NCI-H1417 treated with DMSO at 0.1 percent for 48 hours (cell line): ENCODE measurements at regions not wholly inside any gene's neighbourhood (a gene's known extent, or its start where the extent isn't known, plus 50 kb on each side); places are given as distances from the start of the nearest gene placed in this dataset.
"Not testable (repeated sequence)": the region's sequence is repeated elsewhere in the genome, so short reads cannot be mapped to it uniquely, and the experiment has no call there.

Experiments
- DNase-seq: peaks from one replicate; lab custom pipeline; 2025; lab: John Stamatoyannopoulos, UW

DNA sequence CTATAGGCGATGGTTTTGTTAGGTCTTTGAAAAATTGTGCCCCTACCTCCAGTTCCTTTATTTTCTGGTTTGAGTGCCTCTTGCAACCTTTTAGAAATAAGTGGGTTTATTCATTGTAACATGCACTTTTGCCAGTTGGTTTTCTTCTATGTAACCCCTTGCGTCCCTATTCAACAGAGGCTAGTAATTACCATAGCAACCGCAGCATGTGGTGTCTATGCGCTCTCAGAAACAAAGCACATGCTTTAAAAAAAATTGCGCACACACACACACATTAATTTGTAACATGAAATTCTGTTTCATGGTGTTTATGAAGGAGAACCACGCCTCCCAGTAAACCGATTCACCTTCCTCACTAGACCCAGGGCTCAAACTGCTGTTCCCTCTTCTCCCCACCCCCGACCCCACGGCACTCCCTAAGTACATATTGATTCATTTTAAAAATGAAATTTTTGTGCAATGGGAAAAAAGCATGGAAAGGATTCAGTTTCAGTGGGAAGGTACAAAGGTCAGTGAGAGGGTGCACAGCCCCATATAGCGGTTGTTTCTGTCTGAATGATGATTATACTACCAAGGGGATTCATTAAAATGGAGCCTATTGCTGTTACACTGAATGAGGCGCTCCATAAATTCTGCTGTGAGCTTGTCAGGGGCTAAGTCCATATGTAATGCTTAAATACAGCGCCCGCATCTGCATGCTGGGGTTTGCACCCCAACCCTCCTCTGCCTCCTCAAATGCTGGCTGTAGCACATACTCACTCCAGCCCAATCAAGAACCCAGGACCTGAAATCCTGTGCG, 206.9 kb downstream of the ICOS start:
- DNase-seq = peak; percentile 21

DNA sequence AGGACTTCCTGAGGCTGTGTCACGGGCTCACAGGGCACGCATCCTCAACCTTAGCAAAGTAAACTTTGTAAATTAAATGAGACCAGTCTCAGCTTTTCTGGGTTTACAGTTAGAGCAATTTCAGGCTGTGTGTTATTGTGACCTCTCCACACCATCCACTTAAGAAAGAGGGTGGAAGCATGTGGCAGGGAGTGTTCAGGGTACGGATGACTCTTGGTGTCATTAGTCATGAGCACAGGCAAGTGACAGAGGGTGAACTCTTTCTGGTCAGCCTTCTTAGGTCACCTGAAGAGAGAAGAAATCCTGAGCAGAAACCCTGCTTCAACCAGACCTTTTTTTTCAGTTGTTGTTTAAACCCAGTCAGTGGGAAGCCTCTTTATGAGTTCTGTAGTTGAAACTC, 207.9 kb downstream of the ICOS start:
- DNase-seq = no peak

DNA sequence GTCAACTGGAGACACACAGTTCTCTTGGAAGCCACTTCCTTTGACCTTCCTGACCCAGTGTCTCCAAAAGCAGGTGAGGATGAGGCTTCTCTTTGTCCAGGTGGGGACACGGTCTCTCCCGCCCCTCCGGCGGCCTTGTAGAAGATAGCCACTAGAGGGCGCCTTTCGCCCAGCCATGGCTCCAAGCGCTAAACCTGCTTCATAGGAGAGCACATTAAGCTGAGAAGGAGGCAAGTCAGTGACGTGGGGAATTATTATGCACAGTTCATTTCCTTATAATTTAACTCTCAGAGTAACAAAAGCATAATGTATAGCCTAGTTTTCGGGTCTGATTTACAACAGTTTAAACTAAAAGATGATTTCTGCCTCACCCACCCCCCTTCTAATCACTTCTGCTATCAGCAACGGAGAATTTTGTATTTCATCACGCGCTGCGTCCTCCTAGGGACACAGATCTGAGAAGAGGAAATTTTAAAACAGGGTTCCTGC, 208.7 kb downstream of the ICOS start:
- DNase-seq = peak; percentile 24

- DNase-seq = no peak
Observed at GRCh38 chr2:204145791-204146190, 209.2 kb downstream of the ICOS start.

- not testable (repeated sequence) for DNase-seq
Observed at GRCh38 chr2:204147040-204147439, 210.5 kb downstream of the ICOS start.

DNA sequence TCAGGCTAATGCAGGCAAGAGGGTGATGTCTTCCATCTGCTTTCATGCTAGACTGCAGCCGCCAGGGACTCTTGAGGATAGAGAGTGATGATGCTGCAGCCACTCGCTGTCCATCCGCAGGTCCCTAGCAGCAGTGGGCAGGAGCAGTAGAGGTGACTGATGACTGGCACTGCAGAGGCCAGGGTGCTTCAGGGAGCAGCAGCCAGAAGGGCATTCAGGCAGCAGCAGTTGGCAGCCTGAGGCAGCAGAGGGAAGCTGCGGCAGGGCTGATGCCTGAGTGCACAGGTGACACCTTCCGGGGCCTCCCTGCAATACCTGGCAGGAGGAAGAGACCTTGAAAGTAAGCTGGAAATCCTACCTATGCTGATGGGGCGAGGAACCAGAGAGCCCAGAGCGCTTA, 214.2 kb downstream of the ICOS start:
- no peak for DNase-seq

DNA sequence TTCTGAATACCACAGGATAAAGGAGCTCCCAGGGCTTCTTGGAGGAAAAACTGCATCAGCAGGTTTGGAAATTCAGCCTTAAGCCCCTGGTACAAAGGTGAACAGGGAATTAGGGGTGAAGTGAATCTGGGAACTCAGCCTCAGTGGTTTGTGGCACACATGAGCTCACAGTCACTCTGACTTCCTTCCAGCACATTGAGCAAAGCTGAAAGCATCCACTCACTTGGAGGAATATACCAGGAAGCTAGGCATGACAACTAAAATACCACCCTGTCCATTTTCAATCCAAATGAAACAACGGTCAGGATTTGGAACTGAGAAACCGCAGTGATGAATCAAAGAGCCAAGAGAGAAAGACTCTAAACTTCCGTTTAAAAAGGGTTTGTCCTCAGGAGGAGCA, 216.1 kb downstream of the ICOS start:
- DNase-seq = no peak

DNA sequence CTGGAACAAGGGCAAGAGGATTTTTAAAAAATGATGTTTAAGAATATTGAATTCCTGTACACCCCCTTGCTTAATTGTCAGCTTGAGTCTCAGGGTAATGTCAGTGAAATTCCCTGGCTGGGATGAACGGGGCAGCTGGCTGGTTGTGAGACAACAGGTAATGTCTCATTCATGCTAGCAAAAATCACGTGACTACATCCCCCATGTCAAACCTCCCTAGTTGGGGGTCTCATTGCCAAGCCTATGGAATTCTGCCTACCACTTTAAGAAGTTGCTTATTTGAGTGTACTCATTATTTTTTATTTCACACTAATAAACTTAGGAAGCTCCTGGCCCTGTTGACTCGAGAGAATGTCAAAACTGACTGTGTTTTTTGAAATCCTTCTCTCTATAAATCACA, 218.3 kb downstream of the ICOS start:
- DNase-seq = no peak

DNA sequence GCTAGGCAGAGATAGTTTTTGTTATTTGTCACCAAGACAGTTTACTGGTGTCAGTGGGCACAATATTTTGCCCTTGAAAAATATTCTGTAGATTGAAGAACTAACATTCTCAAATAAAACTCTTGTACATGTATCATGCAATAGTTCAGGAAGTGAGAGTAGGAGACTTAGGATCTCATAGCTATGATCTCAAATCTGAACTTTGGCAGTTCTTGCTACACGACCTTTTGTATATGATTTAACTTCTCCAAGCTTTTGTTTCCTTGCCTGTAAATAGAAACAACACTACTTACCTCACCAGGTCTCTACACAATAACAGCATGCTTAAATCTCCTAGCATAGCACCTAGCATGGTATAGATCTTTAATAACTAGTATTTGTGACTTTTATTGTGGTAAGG, 219.9 kb downstream of the ICOS start:
- no peak for DNase-seq

GRCh38 chr2:204157684-204158083, 221.1 kb downstream of the ICOS start:
- DNase-seq = no peak

GRCh38 chr2:204159526-204159925, 223.0 kb downstream of the ICOS start:
- DNase-seq = no peak

- DNase-seq = no peak
Observed at GRCh38 chr2:204160989-204161388, 224.4 kb downstream of the ICOS start.

DNA sequence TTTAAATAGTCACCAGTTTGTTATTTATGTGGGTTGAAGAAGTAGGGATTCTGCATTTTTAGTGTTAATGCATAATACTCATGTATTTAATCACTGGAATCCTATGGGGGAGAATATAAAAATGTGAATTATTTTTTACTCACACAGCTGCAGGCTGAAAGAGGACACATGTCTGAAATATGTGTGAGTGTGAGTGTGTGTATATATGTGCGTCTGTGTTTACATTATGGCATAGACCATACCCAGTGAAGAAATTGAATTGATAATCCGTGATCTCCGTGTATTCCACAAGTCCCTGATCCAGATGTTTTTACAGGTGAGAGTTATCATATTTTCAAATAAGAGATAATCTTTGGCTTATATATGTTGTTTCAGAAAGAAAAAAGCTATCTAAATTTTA, 225.3 kb downstream of the ICOS start:
- no peak for DNase-seq

GRCh38 chr2:204166961-204167360, 230.4 kb downstream of the ICOS start:
- no peak for DNase-seq

- not testable (repeated sequence) for DNase-seq
Observed at GRCh38 chr2:204167670-204168069, 231.1 kb downstream of the ICOS start.

DNA sequence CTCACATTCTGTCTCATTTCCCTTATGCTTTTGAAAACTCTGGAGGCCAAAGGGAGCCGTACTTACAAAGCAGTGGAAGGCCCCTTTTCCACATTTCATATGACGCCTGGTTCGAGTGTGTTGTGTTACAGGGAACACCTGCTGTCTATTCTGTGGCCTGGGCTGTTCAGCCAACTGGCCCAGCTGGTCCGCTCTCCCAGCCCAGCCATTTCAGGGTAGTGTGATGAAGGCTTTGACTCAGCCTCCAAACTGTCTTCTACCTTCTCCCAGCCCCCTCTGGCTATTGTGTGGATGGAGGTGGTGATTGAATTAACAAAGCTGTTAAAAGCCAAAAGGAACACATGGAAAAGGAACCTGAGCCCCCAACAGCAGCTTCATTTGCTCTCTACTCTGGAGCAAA, 233.8 kb downstream of the ICOS start:
- no peak for DNase-seq

GRCh38 chr2:204171432-204172144, 235.0 kb downstream of the ICOS start:
- DNase-seq = no peak

DNA sequence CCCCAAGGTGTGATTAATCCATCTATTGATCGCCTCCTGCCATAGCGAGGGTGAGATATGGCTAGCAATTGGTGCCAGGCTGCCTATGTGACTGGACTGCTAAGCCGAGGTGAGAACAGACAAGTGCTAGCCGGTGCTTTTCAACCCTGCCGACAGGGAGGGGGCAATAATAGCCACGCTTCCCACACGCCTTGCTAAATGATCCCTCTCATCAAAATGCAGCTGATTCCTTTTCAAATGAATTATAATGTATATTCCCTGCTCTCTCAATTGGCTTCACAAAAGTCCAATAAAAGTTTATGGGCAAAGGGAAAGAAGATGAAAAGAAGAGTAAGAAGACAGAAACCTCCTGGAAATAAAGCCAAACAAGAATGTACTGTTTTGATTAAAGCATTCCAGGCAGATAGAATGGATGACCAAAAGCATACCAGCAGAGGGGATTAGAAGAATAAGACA, 235.6 kb downstream of the ICOS start:
- DNase-seq = no peak

- DNase-seq = no peak
Observed at GRCh38 chr2:204174034-204174433, 237.5 kb downstream of the ICOS start.

- no peak for DNase-seq
Observed at GRCh38 chr2:204175552-204176271, 239.1 kb downstream of the ICOS start.

DNA sequence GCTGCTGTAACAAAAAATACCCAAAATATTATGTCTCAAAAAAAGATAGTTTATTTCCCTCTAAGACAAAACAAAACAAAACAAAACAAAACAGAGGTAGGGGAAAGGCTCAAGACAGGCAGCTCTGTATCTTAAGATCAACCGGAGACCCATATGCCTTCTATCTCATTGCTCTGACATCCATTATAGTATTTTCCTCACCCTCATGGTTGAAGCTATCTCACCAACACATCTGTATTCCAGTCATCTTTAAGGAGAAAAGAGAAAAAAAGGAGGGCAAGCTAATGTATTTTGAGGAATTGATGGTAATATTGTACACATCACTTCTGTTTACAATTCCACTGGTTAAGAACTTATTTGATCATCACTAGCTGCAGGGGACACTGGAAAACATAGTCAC, 239.7 kb downstream of the ICOS start:
- DNase-seq = no peak

- no peak for DNase-seq
Observed at GRCh38 chr2:204177251-204177976, 240.9 kb downstream of the ICOS start.
